GM23338 (cell line): ENCODE measurements at regions not wholly inside any gene's neighbourhood (a gene's known extent, or its start where the extent isn't known, plus 50 kb on each side); places are given as distances from the start of the nearest gene placed in this dataset.

Source experiments
- CREB1 ChIP-seq: fragments of 250-450 bp; sonication (Bioruptor Pico); IDR thresholded peaks from 2 replicates; pipeline ENCODE4 v1.5.0; 2020; ENCODE audit warnings: low read depth, mild to moderate bottlenecking, moderate library complexity
- EZH2 ChIP-seq: fragments of 200-600 bp; sonication (generic); IDR thresholded peaks from one replicate; pipeline ENCODE4 v1.8.0; 2017; ENCODE audit warnings: antibody characterized with exemption, mild to moderate bottlenecking, low read depth; ENCODE audit not compliant: unreplicated experiment
- EZH2phosphoT487 ChIP-seq: fragments of 200-600 bp; sonication (generic); IDR thresholded peaks from one replicate; pipeline ENCODE4 v1.8.1; 2018; ENCODE audit warnings: antibody characterized with exemption; ENCODE audit not compliant: unreplicated experiment
- JUNB ChIP-seq: IDR thresholded peaks from one replicate; pipeline ENCODE4 v1.6.1; 2016; ENCODE audit warnings: antibody characterized with exemption; ENCODE audit not compliant: unreplicated experiment
- POLR2AphosphoS5 ChIP-seq: IDR thresholded peaks from 2 replicates; pipeline ENCODE4 v1.6.1; 2016; ENCODE audit warnings: antibody characterized with exemption, low read depth
- ZNF114 ChIP-seq: fragments of 250-450 bp; sonication (Bioruptor Pico); IDR thresholded peaks from 2 replicates; pipeline ENCODE4 v1.5.0; 2020; ENCODE audit warnings: mild to moderate bottlenecking, moderate library complexity
- TF ChIP-seq, protein P1 (sequence below): IDR thresholded peaks from one replicate; pipeline ENCODE4 v1.6.1; 2018; ENCODE audit warnings: antibody characterized with exemption; ENCODE audit not compliant: unreplicated experiment
- TF ChIP-seq, protein P2 (sequence below), 2 experiments: fragments of 200-600 bp in 1 of 2; sonication (generic) in 1 of 2; conservative IDR thresholded peaks; 2 replicates each; pipeline versions ENCODE4 v1.5.1 to v1.6.1; 2016 to 2017; ENCODE audit warnings: antibody characterized with exemption in 2 of 2, low read depth in 2 of 2, mild to moderate bottlenecking in 2 of 2, moderate library complexity in 1 of 2

DNA sequence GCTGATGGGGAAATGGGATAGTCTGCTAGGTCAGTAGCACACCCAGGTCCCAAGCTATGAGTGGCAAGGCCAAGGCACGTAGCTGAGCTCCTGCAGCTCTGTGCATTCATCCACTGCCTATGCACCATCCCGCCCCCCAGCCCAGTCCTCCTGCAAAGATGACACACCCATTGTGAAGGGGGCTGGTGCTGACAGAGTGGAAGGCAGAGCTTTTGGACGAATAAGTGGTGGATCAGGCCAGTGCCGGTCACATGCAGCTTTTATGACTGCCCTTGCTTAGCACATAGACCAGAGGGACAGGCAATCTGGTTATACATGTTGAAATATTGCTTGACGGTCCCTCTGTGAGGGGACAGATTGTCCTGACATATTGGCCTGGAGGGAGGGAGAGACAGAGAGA, 494.3 kb downstream of the PTPRU start:
- TF ChIP-seq EZH2, result no peak
- TF ChIP-seq, protein P1, sequence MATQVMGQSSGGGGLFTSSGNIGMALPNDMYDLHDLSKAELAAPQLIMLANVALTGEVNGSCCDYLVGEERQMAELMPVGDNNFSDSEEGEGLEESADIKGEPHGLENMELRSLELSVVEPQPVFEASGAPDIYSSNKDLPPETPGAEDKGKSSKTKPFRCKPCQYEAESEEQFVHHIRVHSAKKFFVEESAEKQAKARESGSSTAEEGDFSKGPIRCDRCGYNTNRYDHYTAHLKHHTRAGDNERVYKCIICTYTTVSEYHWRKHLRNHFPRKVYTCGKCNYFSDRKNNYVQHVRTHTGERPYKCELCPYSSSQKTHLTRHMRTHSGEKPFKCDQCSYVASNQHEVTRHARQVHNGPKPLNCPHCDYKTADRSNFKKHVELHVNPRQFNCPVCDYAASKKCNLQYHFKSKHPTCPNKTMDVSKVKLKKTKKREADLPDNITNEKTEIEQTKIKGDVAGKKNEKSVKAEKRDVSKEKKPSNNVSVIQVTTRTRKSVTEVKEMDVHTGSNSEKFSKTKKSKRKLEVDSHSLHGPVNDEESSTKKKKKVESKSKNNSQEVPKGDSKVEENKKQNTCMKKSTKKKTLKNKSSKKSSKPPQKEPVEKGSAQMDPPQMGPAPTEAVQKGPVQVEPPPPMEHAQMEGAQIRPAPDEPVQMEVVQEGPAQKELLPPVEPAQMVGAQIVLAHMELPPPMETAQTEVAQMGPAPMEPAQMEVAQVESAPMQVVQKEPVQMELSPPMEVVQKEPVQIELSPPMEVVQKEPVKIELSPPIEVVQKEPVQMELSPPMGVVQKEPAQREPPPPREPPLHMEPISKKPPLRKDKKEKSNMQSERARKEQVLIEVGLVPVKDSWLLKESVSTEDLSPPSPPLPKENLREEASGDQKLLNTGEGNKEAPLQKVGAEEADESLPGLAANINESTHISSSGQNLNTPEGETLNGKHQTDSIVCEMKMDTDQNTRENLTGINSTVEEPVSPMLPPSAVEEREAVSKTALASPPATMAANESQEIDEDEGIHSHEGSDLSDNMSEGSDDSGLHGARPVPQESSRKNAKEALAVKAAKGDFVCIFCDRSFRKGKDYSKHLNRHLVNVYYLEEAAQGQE, result no peak
- TF ChIP-seq CREB1 (CRISPR knock-in tag), result no peak
- TF ChIP-seq, protein P2, sequence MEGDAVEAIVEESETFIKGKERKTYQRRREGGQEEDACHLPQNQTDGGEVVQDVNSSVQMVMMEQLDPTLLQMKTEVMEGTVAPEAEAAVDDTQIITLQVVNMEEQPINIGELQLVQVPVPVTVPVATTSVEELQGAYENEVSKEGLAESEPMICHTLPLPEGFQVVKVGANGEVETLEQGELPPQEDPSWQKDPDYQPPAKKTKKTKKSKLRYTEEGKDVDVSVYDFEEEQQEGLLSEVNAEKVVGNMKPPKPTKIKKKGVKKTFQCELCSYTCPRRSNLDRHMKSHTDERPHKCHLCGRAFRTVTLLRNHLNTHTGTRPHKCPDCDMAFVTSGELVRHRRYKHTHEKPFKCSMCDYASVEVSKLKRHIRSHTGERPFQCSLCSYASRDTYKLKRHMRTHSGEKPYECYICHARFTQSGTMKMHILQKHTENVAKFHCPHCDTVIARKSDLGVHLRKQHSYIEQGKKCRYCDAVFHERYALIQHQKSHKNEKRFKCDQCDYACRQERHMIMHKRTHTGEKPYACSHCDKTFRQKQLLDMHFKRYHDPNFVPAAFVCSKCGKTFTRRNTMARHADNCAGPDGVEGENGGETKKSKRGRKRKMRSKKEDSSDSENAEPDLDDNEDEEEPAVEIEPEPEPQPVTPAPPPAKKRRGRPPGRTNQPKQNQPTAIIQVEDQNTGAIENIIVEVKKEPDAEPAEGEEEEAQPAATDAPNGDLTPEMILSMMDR (conservative IDR thresholded peaks at IDR 0.05; ENCODE audit: low read depth in 2 of 2), result no peak
- no peak for TF ChIP-seq EZH2phosphoT487
- TF ChIP-seq POLR2AphosphoS5, result no peak
- no peak for TF ChIP-seq JUNB
- no peak for TF ChIP-seq ZNF114
